ENCODE measurements at regions not wholly inside any gene's neighbourhood (a gene's known extent, or its start where the extent isn't known, plus 50 kb on each side); places are given as distances from the start of the nearest gene placed in this dataset.

GRCh38 chr16:10312784-10313724, 72.8 kb upstream of the ATF7IP2 start:
- no peak for TF ChIP-seq CTCF (IDR thresholded peaks at IDR 0.05)
- TF ChIP-seq POLR2A (IDR thresholded peaks at IDR 0.05) = no peak
